ENCODE measurements at regions not wholly inside any gene's neighbourhood (a gene's known extent, or its start where the extent isn't known, plus 50 kb on each side); places are given as distances from the start of the nearest gene placed in this dataset.

- H3K23ac ChIP-seq (ENCODE audit: low read depth, low read length), result no peak overlapping the region
- no peak overlapping the region for H2BK20ac ChIP-seq (ENCODE audit: low read depth, low read length)
- H4K20me1 ChIP-seq (ENCODE audit: insufficient read depth, low read length), result no peaks in the 10 kb centered on the region
- no peaks in the 10 kb centered on the region for H3K27me3 ChIP-seq (ENCODE audit: control insufficient read depth, insufficient read depth, low read length)
- H2AK9ac ChIP-seq (replicated peaks; ENCODE audit: low read depth, low read length, poor library complexity), result no peak overlapping the region
- H3K27ac ChIP-seq (ENCODE audit: insufficient read depth, low read length), result no peak overlapping the region
- H3K14ac ChIP-seq (replicated peaks; ENCODE audit: low read depth, low read length), result no peak overlapping the region
- no peak overlapping the region for H3K18ac ChIP-seq (ENCODE audit: low read depth, low read length)
- H2BK120ac ChIP-seq (ENCODE audit: low read depth, low read length), result no peak overlapping the region
- in situ Hi-C loops (cut with MboI; ENCODE audit: low sequenced_read_pairs), result no loop called here
- no peak overlapping the region for H3K56ac ChIP-seq (ENCODE audit: extremely low read depth, insufficient read depth, low read length)
- ChIA-PET CTCF (no interaction called here), POLR2A (ENCODE audit: unreplicated experiment) (no interaction called here)
- WGBS, 2 experiments (ENCODE audit: extremely low coverage in 2 of 2, insufficient read length in 1 of 2), result 14% methylated on average over 4 of the region's 7 CpGs; no CpG with 5 or more reads in 1 of the 2 experiments
- intact Hi-C loops (cut with micrococcal nuclease), result no loop called here
- DNase-seq (no peak), ATAC-seq (ENCODE audit: low read depth) (no peak)
- no TSS peak for BruUV-seq (replicated peaks)
- H3K9ac ChIP-seq (ENCODE audit: low read depth, low read length), result no peak overlapping the region
- no peak for TF ChIP-seq POLR2A (IDR thresholded peaks at IDR 0.05; ENCODE audit: low read depth, low read length)
- TF ChIP-seq CEBPB (IDR thresholded peaks at IDR 0.05; ENCODE audit: low read depth, low read length), result no peak
- TF ChIP-seq USF2 (IDR thresholded peaks at IDR 0.05; ENCODE audit: low read depth, low read length), result no peak
- no peak for TF ChIP-seq ELK1 (IDR thresholded peaks at IDR 0.05; ENCODE audit: borderline replicate concordance, low read depth, low read length)
- TF ChIP-seq SMC3 (IDR thresholded peaks at IDR 0.05; ENCODE audit: low read depth, low read length), result no peak
- no peak for TF ChIP-seq CHD1 (IDR thresholded peaks at IDR 0.05; ENCODE audit: low read depth, low read length)
- TF ChIP-seq RFX5 (IDR thresholded peaks at IDR 0.05; ENCODE audit: low read depth, low read length), result no peak
- no peak for TF ChIP-seq MXI1 (IDR thresholded peaks at IDR 0.05; ENCODE audit: borderline replicate concordance, low read depth, low read length)
- TF ChIP-seq RCOR1 (IDR thresholded peaks at IDR 0.05; ENCODE audit: insufficient replicate concordance, low read length), result no peak
- no peak for TF ChIP-seq CTCF (conservative IDR thresholded peaks at IDR 0.05; ENCODE audit: low read depth, low read length)
- no peak for TF ChIP-seq FOS (IDR thresholded peaks at IDR 0.05; ENCODE audit: low read depth, low read length)
- no peak for TF ChIP-seq BHLHE40 (IDR thresholded peaks at IDR 0.05; ENCODE audit: low read depth, low read length)
- TF ChIP-seq MAZ (IDR thresholded peaks at IDR 0.05; ENCODE audit: borderline replicate concordance, low read depth, low read length), result no peak
- TF ChIP-seq NFE2L2 (IDR thresholded peaks at IDR 0.05; ENCODE audit: low read depth, low read length), result no peak
- no peak for TF ChIP-seq RAD21 (IDR thresholded peaks at IDR 0.05; ENCODE audit: low read length)
- TF ChIP-seq MAFK (IDR thresholded peaks at IDR 0.05; ENCODE audit: low read depth, low read length), result no peak
- H3K4me1 ChIP-seq (ENCODE audit: control insufficient read depth, insufficient read depth, low read length), result no peaks in the 10 kb centered on the region
- H2BK15ac ChIP-seq (ENCODE audit: low read depth, low read length), result no peak overlapping the region
- H4K5ac ChIP-seq (ENCODE audit: low read depth, low read length), result no peak overlapping the region
- no peaks in the 10 kb centered on the region for H3K36me3 ChIP-seq (ENCODE audit: control insufficient read depth, insufficient read depth, low read length)
- H3K79me1 ChIP-seq (ENCODE audit: low read depth in 1 of 2, low read length in 2 of 2), result no peaks in the 10 kb centered on the region
- H3K4me2 ChIP-seq (ENCODE audit: low read depth, low read length), result no peak overlapping the region
- H4K91ac ChIP-seq (ENCODE audit: insufficient read depth, low read depth, low read length), result no peak overlapping the region
- H3K9me1 ChIP-seq (ENCODE audit: insufficient read depth, low read length), result no peaks in the 10 kb centered on the region; the same call in 1 of the 2 replicates
- no peak overlapping the region for H3K4ac ChIP-seq (ENCODE audit: low read depth, low read length)
- no peak overlapping the region for H2AFZ ChIP-seq (replicated peaks; ENCODE audit: low read length, poor library complexity)
- H3K9me3 ChIP-seq (ENCODE audit: control insufficient read depth, insufficient read depth, low read length), result no peaks in the 10 kb centered on the region
- dilution Hi-C loops (cut with HindIII; ENCODE audit: low sequenced_read_pairs, unreplicated experiment), result no loop called here
- no peak overlapping the region for H2AK5ac ChIP-seq (ENCODE audit: low read depth, low read length)
- no peak overlapping the region for H4K8ac ChIP-seq (ENCODE audit: low read depth in 2 of 2, low read length in 2 of 2)
- H2BK5ac ChIP-seq (ENCODE audit: low read depth, low read length, poor library complexity, severe bottlenecking), result no peak overlapping the region
- no peak overlapping the region for H3K4me3 ChIP-seq (ENCODE audit: insufficient read depth, low read depth, low read length)
Measured at GRCh38 chr9:27664121-27664779, 91.0 kb upstream of the C9orf72 start.
